ENCODE measurements at regions not wholly inside any gene's neighbourhood (a gene's known extent, or its start where the extent isn't known, plus 50 kb on each side); places are given as distances from the start of the nearest gene placed in this dataset.

DNA sequence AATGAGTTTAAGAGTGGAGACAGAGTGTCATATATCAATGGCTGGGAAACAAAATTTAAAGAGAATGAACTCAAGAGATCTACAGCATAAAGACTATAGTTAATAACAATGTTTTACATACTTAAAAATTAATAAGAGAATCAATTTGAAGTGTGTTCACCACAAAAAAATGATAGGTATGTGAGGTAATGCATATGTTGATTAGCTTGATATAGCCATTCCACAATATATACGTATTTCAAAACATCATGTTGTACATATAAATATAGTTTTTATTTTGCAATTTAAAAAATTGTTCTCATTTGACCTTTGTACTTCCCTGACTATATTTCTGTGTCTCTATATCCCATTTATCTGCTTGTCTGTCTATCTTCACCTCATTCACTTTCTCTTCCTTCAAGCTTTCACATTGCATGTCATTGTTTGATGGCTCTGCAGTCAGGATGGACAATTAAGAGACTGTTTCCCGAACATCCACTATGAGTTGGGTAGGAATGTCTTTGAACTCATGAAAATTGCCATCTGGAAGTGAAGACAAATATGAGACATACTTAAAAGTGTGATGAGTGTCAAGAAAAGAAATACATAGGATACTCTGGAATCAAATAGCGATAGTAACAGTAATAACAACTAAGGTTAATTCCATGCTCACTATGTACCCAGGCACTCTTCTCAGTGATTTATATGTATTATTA, 359.9 kb upstream of the ACTBL2 start:
- no peak for DNase-seq (ENCODE audit: low read depth in 2 of 2)

DNA sequence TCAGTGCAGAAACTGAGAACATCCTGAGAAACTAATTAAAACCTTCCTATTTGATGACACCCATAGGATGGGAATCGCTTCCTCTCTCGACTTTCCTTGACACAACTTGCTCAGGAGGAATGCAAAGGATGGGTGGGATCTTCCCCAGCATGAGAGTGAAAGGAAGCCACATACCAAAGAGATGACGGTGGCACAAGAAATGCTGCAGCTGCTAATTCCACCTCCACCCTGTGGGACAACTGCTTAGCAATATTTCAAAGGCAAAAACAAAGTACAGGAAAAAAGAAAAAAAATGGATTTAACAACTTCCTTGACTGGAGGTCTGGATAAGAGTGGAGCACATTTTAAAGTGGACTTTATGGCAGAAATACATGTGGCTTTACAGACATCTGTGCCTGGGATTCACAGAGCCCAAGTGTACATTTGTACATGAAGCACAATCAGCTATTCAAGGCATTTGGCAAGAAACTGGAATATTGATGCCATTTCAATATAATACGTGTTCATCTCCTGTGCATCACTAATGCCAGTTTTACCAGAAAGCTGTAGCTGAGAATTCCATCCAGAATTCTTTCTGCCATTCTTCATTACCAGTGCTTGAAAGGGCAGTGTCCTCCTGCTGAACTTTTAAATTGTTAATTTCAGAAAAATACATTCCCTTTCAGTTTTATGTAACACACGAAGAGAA, 359.2 kb upstream of the ACTBL2 start:
- no peak for DNase-seq (ENCODE audit: low read depth in 2 of 2)

DNA sequence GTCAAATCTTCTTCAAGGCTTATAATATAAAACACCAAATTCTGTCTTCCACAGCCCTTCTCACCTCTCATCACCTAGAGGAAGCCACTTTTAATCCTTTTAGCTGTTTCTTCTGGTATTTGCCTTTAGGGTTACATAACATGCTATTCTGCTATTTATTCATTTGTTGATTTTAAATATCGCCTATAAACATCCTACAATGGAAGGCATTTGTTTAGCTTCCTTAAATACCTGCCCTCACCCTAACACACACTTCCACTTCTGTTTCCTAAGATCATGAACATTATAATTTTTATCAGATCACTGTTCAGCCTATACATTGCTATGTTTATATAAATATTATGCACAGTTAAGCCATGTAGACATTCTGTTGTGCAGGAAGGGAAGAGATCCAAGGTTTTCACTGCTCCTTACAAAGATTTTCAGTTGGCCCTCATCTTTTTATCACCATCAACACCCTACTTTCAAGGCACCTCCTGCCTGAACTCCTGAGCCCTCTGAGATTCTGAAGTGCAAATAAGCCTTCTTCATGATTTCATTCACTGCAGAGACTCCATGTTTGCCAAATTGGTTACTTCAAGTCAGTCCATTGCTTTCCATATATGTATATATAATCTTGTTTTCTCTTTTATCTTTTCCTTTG, 356.9 kb upstream of the ACTBL2 start:
- no peak for DNase-seq (ENCODE audit: low read depth in 2 of 2)

DNA sequence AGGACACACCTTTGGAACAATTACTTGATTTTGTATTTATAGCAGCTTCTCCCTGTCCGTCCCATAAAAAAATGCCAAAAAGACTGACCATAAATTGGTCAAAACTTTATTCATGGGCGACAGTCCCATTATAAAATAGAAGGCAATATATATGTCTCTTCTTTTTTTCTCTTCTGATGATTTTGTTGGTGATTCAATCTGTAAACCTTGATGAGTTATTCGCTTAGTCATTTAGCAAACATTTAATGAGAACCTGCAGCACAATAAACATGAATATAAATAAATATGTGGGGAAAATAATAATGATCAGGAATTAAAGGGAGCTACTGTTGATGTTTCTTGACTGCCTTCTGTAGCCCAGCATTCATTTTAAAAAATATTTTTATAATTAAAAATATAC, 356.4 kb upstream of the ACTBL2 start:
- no peak for DNase-seq (ENCODE audit: low read depth in 2 of 2)

DNA sequence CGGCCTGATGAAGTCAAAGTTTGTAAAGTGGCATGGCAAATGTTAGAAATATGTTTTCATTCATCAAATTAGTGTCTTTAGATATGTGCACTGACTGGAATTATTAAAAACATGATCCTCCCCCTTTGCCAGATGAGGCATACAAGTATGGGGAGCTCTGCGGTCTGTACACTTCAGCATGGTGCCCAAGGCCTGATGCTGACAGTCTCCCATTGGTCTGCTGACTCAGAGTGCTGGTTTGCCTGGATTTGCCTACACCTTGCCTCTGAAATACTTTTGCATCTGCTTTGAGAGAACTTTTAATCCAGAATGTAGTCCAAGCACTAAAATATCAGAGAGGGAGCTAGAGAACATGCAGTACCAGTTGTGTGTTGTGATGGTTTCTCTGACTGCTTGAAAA, 354.3 kb upstream of the ACTBL2 start:
- no peak for DNase-seq (ENCODE audit: low read depth in 2 of 2)

DNA sequence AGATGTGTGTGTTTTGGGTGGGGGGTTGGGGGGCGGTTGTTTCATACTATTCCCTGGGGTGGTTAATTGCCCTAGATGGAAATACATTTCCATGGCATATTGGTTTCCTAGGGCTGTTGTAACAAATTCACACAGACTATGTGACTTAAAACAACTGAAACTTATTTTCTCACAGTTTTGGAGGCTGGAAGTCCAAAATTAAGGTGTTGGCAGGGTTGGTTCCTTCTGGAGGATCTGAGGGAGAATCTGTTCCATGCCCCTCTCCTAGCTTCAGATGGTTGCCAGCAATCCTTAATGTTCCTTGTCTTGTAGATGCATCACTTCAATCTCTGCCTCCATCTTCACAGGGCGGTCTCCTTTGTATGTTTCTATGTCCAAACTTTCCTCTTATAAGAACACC, 353.7 kb upstream of the ACTBL2 start:
- DNase-seq (ENCODE audit: low read depth in 2 of 2): no peak

DNA sequence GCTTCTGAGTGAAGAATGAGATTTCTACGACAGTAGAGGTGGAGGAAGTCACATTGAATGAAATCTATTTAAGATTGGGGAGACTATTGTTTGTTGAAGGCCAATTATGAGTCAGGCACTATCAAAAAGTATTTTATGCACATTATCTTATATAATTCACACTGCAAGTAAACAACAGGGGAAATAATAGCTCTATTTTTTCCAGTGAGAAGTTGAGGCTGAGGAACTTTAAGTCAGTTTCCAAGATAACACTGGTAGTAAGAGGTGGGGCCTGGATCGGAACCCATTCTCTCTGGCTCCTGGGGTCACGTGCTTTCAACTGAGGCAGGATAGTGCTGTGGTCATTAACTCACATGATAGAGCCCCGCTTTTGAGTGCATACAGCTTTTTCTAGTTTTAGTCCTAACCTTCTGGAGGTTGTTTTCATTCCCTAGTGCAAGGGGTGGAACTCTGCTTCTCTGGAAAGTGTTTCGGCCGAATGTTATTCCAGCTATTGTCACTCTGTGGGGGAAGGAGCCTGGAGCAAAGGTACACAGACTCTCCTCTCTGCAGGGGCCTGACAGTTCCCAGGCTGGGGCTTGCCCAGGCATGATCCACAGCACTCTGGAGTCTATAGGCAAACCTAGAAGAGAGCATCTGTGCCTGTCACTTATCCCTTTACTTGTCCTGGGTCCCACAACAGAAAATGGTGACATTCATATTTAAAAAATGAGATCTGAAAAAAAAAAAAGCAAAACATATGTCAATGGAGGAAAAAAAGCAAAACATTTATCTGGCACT, 352.4 kb upstream of the ACTBL2 start:
- DNase-seq (ENCODE audit: low read depth in 2 of 2): no peak

DNA sequence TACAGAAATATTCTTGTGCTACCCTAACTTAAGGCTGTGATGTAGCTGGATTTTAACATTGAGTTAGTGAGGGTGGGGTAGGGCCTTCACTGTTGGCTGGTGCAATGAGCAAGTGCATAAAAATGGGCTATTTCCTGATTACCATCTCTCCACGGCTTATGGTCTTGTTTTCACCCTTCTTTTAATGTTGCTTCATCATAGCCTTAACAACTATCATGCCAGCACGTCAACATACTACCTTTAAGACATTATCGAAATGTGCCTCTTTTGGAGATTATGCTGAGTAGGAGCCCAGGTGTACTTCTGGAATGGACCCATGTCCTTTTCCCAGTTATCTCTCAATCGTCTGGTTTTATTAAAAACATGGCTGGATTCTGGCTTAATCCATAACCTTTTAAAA, 350.9 kb upstream of the ACTBL2 start:
- no peak for DNase-seq (ENCODE audit: low read depth in 2 of 2)

DNA sequence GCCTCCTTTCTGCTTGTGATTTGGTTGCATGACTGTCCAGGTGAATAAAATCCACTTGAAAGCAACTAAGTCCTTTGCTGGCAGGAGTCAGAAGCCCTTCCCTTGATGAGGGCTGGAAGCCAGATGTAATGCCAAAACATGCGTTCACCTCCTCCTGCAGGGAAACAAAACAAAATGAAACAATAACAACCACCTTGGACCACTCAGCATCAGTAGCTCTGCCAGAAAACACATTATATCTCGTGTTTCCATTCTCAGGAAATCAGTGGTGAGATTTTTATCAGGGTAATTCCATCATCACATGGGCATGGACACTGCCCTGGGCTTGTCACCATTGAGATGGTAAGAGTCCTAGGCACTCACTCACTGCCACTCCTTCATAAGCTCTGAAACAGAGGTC, 350.3 kb upstream of the ACTBL2 start:
- no peak for DNase-seq (ENCODE audit: low read depth in 2 of 2)

DNA sequence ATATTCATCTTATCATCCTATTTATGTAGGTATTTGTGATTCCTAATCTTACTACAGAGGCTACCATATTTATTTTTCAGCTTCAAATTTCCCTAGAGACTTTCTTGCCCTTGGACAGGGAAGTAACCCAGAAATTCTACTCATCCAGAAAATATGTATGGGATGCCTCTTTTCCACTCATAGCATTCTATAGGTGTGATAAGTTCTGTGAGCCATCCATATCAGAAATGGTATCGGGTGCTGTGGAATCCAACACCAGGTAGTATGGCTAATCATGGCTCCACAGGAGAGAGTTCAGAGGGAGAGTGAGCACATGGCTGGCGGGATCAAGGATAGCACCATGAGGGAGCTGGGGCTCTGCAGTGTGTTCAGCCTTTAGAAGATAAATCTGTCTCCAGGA, 349.3 kb upstream of the ACTBL2 start:
- DNase-seq (ENCODE audit: low read depth in 2 of 2): no peak

DNA sequence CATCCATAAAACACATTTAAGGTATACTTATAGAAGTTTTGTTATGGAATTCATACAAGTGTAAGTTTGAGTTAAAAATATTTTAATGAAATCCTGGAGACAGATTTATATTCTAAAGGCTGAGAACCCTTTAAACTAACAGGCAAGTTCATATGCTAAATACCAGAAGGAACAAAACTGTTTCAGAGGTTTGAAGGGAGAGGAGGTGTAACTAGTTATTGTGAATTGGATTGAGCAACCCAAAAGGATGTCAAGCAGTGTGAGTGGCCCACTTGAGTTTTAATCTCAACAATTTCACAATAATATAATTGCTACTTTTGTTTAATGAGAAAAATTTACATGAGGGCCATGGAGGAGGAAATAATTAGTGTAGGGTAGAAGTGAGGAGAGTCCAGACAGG, 348.5 kb upstream of the ACTBL2 start:
- no peak for DNase-seq (ENCODE audit: low read depth in 2 of 2)

DNA sequence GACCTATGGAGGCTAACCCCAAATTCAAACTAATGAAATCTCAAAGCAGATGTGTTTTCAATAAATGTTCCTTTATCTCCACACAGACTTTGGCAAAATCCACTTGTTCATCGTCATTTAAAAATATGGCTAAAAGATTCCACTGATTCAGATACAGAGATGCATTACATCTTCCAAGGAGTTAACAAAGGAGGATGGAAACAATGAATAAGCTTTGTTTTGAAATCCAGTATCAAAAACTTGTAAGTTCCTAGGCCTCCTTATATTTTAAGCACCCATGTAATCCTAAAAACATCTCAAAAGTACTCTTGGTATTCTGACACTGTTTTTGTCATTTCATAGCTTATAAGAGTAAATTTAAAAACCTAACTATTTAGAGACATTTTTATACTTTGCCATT, 345.6 kb upstream of the ACTBL2 start:
- DNase-seq (ENCODE audit: low read depth in 2 of 2): no peak

DNA sequence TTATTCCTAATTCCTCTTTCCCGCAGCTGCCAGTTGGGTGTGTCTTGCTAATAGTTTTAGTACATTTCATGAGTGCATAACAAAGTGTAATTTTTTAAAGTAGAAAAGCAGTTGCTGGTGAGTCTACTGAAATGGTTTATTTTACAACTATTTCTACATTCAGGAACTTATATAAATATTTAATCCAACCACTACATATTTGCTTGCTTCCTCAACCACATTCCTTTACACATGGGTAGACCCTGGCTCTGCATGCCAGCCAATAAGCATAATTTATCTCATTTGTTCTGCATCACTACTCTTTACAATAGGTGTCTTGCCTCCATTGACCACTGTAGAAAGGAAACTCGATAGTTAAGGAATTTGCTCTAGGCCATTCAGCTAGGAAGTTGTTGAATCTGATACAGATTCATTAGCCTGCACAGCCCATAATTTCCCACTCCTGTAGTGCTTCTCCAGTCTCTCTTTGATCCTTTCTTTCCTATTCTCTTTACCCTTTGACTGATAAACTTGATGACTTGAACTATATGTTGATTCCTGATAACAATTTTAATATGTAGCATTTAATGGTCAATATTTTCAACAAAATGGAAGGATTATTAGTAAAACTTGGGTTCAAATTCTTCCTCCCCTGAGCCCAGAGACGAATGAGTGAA, 342.5 kb upstream of the ACTBL2 start:
- no peak for DNase-seq (ENCODE audit: low read depth in 2 of 2)

DNA sequence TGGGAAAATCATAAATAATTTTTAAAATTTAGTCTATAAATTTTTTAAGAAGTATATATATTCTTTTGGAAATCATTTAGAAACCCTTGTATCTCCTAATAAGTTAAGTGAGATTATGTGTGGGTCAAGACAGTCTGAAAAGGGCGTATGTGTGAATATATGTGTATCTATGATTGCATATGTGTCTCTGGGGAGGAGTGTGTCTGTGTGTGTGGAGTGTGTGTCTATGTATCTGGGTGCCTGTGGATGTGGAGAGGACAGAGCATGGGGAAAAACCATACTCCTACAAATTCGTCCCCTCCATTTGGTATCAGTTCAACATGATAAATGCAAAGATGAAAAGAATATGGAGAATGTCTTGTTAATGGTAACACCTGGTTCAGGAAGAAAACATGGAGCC, 342.0 kb upstream of the ACTBL2 start:
- no peak for DNase-seq (ENCODE audit: low read depth in 2 of 2)

DNA sequence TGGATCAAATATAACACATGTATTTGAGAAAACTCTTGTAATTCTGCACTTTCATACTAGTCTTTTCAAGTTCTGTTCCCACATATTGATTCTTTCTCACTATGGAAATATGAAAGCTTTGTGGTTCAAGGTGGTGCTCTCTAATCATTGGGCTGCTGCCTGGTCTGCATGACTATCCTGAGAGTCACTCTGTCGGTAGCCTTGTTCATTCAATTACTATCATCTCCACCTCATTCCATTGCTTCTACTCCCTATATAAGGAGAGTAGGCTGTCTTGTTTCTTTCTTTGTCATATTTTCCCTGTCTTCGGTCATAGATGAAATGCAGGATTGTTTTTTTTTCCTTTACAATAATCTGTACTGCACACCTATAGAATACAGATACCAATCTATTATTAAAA, 341.4 kb upstream of the ACTBL2 start:
- DNase-seq (ENCODE audit: low read depth in 2 of 2): no peak

DNA sequence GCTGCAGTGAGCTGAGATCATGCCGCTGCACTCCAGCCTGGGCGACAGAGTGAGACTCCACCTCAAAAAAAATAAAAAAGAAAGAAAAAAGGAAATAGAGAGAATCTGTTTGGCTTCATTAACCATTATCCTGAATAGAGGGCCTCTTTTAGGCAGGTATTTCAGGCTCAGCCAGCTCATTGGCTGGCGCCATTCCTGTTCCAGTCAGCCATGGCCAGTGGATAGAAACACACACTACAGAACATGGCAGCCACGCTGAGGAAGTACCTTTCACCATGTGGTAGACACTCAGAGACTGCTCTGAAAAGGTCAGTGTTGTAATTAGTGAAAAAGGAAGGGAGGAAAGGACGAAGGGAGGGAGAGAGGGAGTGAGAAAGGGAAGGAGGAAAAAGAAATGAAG, 340.0 kb upstream of the ACTBL2 start:
- DNase-seq (ENCODE audit: low read depth in 2 of 2): no peak

DNA sequence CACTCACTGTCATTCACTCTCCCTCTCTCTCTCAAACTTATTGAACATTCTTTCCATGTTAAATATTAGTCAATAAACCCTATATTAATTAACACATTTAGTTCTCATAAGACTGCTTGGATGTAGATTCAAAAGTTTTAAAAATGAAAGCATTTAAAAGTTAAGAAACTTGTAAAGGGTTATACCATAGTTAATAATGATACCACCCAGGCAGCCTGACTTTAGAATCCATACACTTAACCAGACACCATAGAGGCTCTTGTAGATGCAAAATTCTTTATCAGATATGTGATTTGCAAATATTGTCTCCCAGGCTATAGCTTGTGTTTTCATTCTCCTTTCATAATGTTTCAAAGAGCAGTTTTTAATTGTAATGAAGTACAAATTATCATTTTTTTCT, 335.8 kb upstream of the ACTBL2 start:
- DNase-seq (ENCODE audit: low read depth in 2 of 2): no peak

DNA sequence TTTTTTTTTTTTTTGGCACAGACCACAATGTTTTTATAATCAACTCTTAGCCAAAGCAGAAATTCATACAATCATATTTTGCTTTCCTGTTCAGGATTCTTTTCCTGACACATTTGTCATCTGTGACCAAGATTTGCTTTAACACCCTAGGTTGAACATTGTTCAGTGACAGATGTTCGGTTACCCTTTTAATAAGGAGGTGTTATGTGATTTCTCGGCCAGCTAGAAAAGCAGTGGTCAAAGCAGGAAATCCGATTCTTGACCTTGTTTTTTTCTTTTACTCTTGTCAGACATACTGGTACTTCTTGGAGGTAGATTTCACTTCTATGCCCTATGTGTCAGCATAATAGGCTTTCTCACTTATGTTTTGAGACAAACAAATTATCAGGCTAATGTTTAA, 335.3 kb upstream of the ACTBL2 start:
- DNase-seq (ENCODE audit: low read depth in 2 of 2): no peak

DNA sequence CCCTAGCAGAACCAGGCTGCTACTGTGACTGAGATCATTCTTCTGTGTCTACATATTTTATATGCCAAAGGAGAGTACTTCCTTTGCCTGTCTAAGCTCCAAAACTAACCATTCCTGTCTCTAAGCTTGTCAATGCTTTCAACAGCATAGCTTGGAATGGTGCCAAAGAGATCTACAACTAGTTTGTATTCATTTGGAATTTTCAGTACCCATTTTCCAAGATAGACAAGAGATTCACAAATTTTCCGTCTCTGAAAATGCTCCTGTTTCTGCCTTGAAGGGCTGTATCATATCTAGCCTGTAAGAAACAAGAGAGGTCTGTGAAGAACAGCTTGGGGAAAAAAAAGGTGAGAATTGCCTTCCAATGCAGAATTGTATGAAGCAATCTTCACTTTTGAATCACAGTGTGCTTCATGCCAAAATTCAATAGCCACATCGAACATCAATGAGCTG, 334.4 kb upstream of the ACTBL2 start:
- no peak for DNase-seq (ENCODE audit: low read depth in 2 of 2)

DNA sequence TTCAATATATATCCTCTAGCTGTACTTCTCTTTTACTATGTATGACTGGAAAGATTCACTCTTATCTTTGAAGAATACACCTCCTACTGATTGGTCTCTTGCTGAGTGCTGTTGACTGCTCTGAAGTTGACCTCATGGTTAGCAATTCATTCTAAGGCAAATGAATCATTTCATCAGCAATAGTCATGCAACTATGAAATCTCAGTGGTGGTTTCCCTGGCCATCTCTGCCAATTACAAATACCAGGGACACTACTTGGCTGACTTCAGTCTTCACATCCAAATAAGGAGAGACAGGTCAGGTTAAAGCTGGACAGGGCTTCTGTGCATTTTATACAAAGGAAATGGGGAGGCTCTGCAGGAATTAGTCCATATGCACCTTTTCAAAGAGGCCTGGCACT, 333.5 kb upstream of the ACTBL2 start:
- no peak for DNase-seq (ENCODE audit: low read depth in 2 of 2)

DNA sequence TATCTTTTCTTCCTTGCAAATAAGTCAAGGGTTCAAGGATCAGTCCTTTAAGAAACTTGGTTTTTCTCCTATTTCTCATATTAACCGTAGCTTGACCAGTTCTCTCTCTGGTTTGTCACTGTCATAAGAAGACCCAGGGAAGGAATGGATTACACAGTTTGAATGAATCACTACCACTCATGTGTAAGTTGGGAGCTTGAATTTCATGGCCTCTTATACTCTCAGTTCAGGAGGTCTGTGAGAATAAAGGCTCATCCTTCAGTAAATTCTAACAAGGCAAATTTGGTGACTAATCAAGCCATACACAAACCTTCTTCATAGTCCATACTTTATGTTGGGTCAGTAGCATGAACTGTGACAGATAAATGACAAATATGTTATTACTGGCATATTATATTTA, 323.1 kb upstream of the ACTBL2 start:
- DNase-seq (ENCODE audit: low read depth in 2 of 2): no peak

DNA sequence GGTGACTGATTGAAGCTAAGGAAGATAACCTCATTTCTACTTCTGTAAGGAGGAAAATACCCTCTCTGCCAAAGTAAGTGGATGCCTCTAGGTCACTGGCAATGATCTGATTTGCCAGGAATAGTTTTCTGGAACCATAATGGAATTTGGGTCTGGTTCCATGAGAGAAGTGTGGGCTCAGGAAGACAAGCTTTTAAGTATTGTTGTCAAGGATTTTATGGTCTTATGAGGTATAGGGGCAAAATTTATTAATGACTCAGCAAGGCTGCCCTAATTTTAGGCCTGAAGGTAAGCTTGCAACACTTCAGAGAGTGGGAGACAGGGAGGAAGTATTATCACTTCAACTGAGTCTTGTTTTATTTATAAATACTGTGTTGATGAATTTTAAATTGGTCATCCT, 322.6 kb upstream of the ACTBL2 start:
- DNase-seq (ENCODE audit: low read depth in 2 of 2): no peak
